Activated CD8-positive, alpha-beta T cell treated with anti-CD3 and anti-CD28 coated beads for 36 hours (primary cell): ENCODE measurements at regions not wholly inside any gene's neighbourhood (a gene's known extent, or its start where the extent isn't known, plus 50 kb on each side); places are given as distances from the start of the nearest gene placed in this dataset.

Experiments used
- ATAC-seq: fragments of 200-7000 bp; cut with Tn5 transposase; one replicate; pipeline ENCODE4 v1.10.0; 2021; ENCODE audit warnings: mild to moderate bottlenecking, moderate library complexity
- CTCF ChIA-PET: fragments of 350-600 bp; sonication (Branson Sonifier 250); formaldehyde crosslinking; loops from one replicate; lab custom pipeline; 2021; ENCODE audit warnings: antibody characterized with exemption; lab: Charles Lee
- POLR2A ChIA-PET: fragments of 350-600 bp; sonication (Branson Sonifier 250); formaldehyde crosslinking; loops from one replicate; lab custom pipeline; 2021; ENCODE audit warnings: antibody characterized with exemption; lab: Charles Lee
- DNase-seq: peaks from one replicate; pipeline ENCODE4 v3.0.0-alpha.2; 2020
- H3K27ac Mint-ChIP-seq: one replicate; pipeline ENCODE4 v1.8.0; 2021; ENCODE audit warnings: mild to moderate bottlenecking, mixed read lengths
- H3K27me3 Mint-ChIP-seq: one replicate; pipeline ENCODE4 v1.8.0; 2021; ENCODE audit warnings: mixed read lengths
- H3K36me3 Mint-ChIP-seq: one replicate; pipeline ENCODE4 v1.8.0; 2021; ENCODE audit warnings: low read depth, mixed read lengths
- H3K4me1 Mint-ChIP-seq: one replicate; pipeline ENCODE4 v1.8.0; 2021; ENCODE audit warnings: low read depth, mixed read lengths
- H3K4me3 Mint-ChIP-seq: one replicate; pipeline ENCODE4 v1.8.0; 2021; ENCODE audit warnings: mild to moderate bottlenecking, moderate library complexity, mixed read lengths
- H3K9me3 Mint-ChIP-seq: one replicate; pipeline ENCODE4 v1.8.0; 2021; ENCODE audit warnings: mixed read lengths
- CTCF ChIP-seq: fragments of 200-600 bp; IDR thresholded peaks from one replicate; pipeline ENCODE4 v1.8.0; 2022; ENCODE audit warnings: antibody characterized with exemption, mild to moderate bottlenecking
- intact Hi-C: fragments of 100-400 bp; cut with micrococcal nuclease; formaldehyde crosslinking; loops from one replicate; pipeline ENCODE4 v1.10.0; 2022

GRCh38 chr11:134612140-134613030, 200.3 kb upstream of the B3GAT1 start:
- no peak for ATAC-seq
- Mint-ChIP-seq H3K4me3 (no peak overlapping the region), H3K4me1 (no peaks in the 10 kb centered on the region), H3K27me3 (peaks cover 5% of the 10 kb centered on the region), H3K9me3 (no peaks in the 10 kb centered on the region), H3K27ac (no peak overlapping the region), H3K36me3 (no peaks in the 10 kb centered on the region)
- DNase-seq: no peak
- ChIA-PET POLR2A (interaction anchor here (0.7 kb wide), 1 partner anchor 262 kb away, joined by 3 read pairs; no protein-coding TSS in a partner anchor), CTCF (no interaction called here)
- intact Hi-C loops: no loop called here
- TF ChIP-seq CTCF: no peak

- H3K4me3 Mint-ChIP-seq: no peak overlapping the region
- no peaks in the 10 kb centered on the region for H3K9me3 Mint-ChIP-seq
- CTCF ChIA-PET: no interaction called here
- peaks cover 7% of the 10 kb centered on the region for H3K27me3 Mint-ChIP-seq
- no peaks in the 10 kb centered on the region for H3K36me3 Mint-ChIP-seq
- DNase-seq: no peak
- ATAC-seq: no peak
- H3K27ac Mint-ChIP-seq: no peak overlapping the region
- POLR2A ChIA-PET: interaction anchor here (0.7 kb wide), 1 partner anchor 263 kb away, joined by 3 read pairs; no protein-coding TSS in a partner anchor
- H3K4me1 Mint-ChIP-seq: no peaks in the 10 kb centered on the region
- intact Hi-C loops: no loop called here
- TF ChIP-seq CTCF: no peak
Observed at GRCh38 chr11:134611537-134611936, 199.5 kb upstream of the B3GAT1 start.

GRCh38 chr11:134610116-134610910, 198.3 kb upstream of the B3GAT1 start:
- no peak overlapping the region for H3K4me3 Mint-ChIP-seq
- CTCF ChIA-PET: no interaction called here

GRCh38 chr11:134609361-134610115, 197.5 kb upstream of the B3GAT1 start:
- Mint-ChIP-seq H3K4me3 (no peak overlapping the region), H3K36me3 (no peaks in the 10 kb centered on the region), H3K4me1 (no peaks in the 10 kb centered on the region), H3K27ac (no peak overlapping the region), H3K9me3 (peaks cover 3% of the 10 kb centered on the region), H3K27me3 (peaks cover 12% of the 10 kb centered on the region)
- intact Hi-C loops: no loop called here
- no peak for TF ChIP-seq CTCF
- ATAC-seq: no peak
- no peak for DNase-seq
- ChIA-PET CTCF (no interaction called here), POLR2A (no interaction called here)

More at GRCh38 chr11:134610116-134610910, 198.3 kb upstream of the B3GAT1 start:
- intact Hi-C loops: no loop called here
- TF ChIP-seq CTCF: no peak
- H3K27me3 Mint-ChIP-seq: peaks cover 12% of the 10 kb centered on the region
- POLR2A ChIA-PET: no interaction called here
- no peak overlapping the region for H3K27ac Mint-ChIP-seq
- ATAC-seq: no peak
- H3K36me3 Mint-ChIP-seq: no peaks in the 10 kb centered on the region
- H3K4me1 Mint-ChIP-seq: no peaks in the 10 kb centered on the region
- DNase-seq: no peak
- H3K9me3 Mint-ChIP-seq: no peaks in the 10 kb centered on the region
